ENCODE measurements at regions not wholly inside any gene's neighbourhood (a gene's known extent, or its start where the extent isn't known, plus 50 kb on each side); places are given as distances from the start of the nearest gene placed in this dataset.

- no peak for TF ChIP-seq CTCF (IDR thresholded peaks at IDR 0.05)
- TF ChIP-seq HDAC2 (IDR thresholded peaks at IDR 0.05) = no peak
- TF ChIP-seq FOSL2 (IDR thresholded peaks at IDR 0.05) = no peak
- no peak for TF ChIP-seq FOSL2 (CRISPR knock-in tag; IDR thresholded peaks at IDR 0.05)
- TF ChIP-seq USF2 (IDR thresholded peaks at IDR 0.05) = no peak
- no peak for TF ChIP-seq CBX2 (IDR thresholded peaks at IDR 0.05; ENCODE audit: borderline replicate concordance, low read depth)
- no peak for TF ChIP-seq REST (IDR thresholded peaks at IDR 0.05)
- no peak for TF ChIP-seq TP53 (CRISPR knock-in tag; IDR thresholded peaks at IDR 0.05)
- no peak for TF ChIP-seq ZSCAN20 (CRISPR knock-in tag; IDR thresholded peaks at IDR 0.05)
- no peak for TF ChIP-seq CEBPB (IDR thresholded peaks at IDR 0.05)
- no peak for TF ChIP-seq BHLHE40 (IDR thresholded peaks at IDR 0.05; ENCODE audit: low read depth, low read length)
- no peak for TF ChIP-seq RCOR1 (IDR thresholded peaks at IDR 0.05; ENCODE audit: low read depth, low read length)
- TF ChIP-seq KDM1A (IDR thresholded peaks at IDR 0.05; ENCODE audit: low read depth) = no peak
- no peak for TF ChIP-seq POLR2A (IDR thresholded peaks at IDR 0.05; ENCODE audit: low read length)
These were observed 412.4 kb downstream of the FOXG1 start for GRCh38 chr14:29178971-29179370.

Measured in A549 (cell line).